ENCODE measurements at regions not wholly inside any gene's neighbourhood (a gene's known extent, or its start where the extent isn't known, plus 50 kb on each side); places are given as distances from the start of the nearest gene placed in this dataset.

- Histone ChIP-seq H2BK5ac (ENCODE audit: insufficient read length, low read length) (no peak overlapping the region), H3K79me2 (ENCODE audit: insufficient read depth, low read length) (no peaks in the 10 kb centered on the region), H3K18ac (ENCODE audit: insufficient read length, low read depth, low read length) (no peak overlapping the region), H4K8ac (replicated peaks; ENCODE audit: insufficient read length, low read depth, low read length) (no peak overlapping the region), H3K23ac (ENCODE audit: insufficient read length, low read depth, low read length) (no peak overlapping the region), H3K4me1 (ENCODE audit: insufficient read depth, low read length) (no peaks in the 10 kb centered on the region), H3K14ac (ENCODE audit: insufficient read depth, low read length) (no peak overlapping the region), H3K4ac (ENCODE audit: low read depth, low read length) (no peak overlapping the region), H3K79me1 (ENCODE audit: insufficient read depth, low read depth, low read length, poor library complexity, severe bottlenecking) (no peaks in the 10 kb centered on the region), H2BK120ac (ENCODE audit: low read depth, low read length, poor library complexity, severe bottlenecking) (no peak overlapping the region), H3K9me3 (ENCODE audit: control insufficient read depth, low read depth, low read length) (peaks cover 99% of the 10 kb centered on the region), H2BK15ac (ENCODE audit: low read depth, low read length) (no peak overlapping the region), H3K27me3 (ENCODE audit: insufficient read depth, low read length) (no peaks in the 10 kb centered on the region), H4K91ac (ENCODE audit: insufficient read length, low read depth, low read length) (no peak overlapping the region), H2BK20ac (ENCODE audit: low read depth, low read length, poor library complexity, severe bottlenecking) (no peak overlapping the region), H3K4me2 (ENCODE audit: insufficient read depth, insufficient read length, low read length) (no peak overlapping the region), H2AFZ (ENCODE audit: low read length) (no peak overlapping the region), H2BK12ac (ENCODE audit: insufficient read length, low read depth, low read length) (no peak overlapping the region), H3K9ac (ENCODE audit: extremely low read depth, insufficient read length, low read length) (no peak overlapping the region), H3K23me2 (ENCODE audit: insufficient read length, low read depth, low read length, poor library complexity, severe bottlenecking) (peaks cover 4% of the 10 kb centered on the region), H3T11ph (ENCODE audit: low read length) (no peak overlapping the region), H3K56ac (ENCODE audit: insufficient read length, low read depth, low read length) (no peak overlapping the region), H4K20me1 (ENCODE audit: control insufficient read depth, insufficient read depth, insufficient read length) (no peaks in the 10 kb centered on the region), H2AK5ac (ENCODE audit: insufficient read length, low read length) (no peak overlapping the region), H4K5ac (ENCODE audit: insufficient read length, low read depth, low read length) (no peak overlapping the region), H3K27ac (ENCODE audit: insufficient read length, low read depth, low read length) (no peak overlapping the region)
- peaks cover 10% of the 10 kb centered on the region for H3K27me3 Mint-ChIP-seq (ENCODE audit: low read depth)
- H3K36me3 Mint-ChIP-seq (ENCODE audit: insufficient read depth in 1 of 3, low read depth in 3 of 3): peaks cover 16 to 34% (median 32%) of the 10 kb centered on the region in 3 experiments
- no peak overlapping the region for H3K27ac Mint-ChIP-seq
- TF ChIP-seq, protein P1, sequence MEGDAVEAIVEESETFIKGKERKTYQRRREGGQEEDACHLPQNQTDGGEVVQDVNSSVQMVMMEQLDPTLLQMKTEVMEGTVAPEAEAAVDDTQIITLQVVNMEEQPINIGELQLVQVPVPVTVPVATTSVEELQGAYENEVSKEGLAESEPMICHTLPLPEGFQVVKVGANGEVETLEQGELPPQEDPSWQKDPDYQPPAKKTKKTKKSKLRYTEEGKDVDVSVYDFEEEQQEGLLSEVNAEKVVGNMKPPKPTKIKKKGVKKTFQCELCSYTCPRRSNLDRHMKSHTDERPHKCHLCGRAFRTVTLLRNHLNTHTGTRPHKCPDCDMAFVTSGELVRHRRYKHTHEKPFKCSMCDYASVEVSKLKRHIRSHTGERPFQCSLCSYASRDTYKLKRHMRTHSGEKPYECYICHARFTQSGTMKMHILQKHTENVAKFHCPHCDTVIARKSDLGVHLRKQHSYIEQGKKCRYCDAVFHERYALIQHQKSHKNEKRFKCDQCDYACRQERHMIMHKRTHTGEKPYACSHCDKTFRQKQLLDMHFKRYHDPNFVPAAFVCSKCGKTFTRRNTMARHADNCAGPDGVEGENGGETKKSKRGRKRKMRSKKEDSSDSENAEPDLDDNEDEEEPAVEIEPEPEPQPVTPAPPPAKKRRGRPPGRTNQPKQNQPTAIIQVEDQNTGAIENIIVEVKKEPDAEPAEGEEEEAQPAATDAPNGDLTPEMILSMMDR (conservative IDR thresholded peaks at IDR 0.05): no peak
- WGBS (ENCODE audit: extremely low coverage, insufficient read length, low lambda C conversion rate): no CpG with 5 or more reads among the region's 39 CpGs
- no peaks in the 10 kb centered on the region for H3K4me1 Mint-ChIP-seq
- no peak overlapping the region for H3K4me3 Mint-ChIP-seq
- DNase-seq: no peak
- peaks cover 97 to 99% of the 10 kb centered on the region in 2 experiments for H3K9me3 Mint-ChIP-seq
These were observed 164.4 kb upstream of the ALG10B start for GRCh38 chr12:38151991-38152700.
